CD4-positive, alpha-beta T cell treated with Interleukin-6 at 100 ng/mL for 8 hours (primary cell): ENCODE measurements at regions not wholly inside any gene's neighbourhood (a gene's known extent, or its start where the extent isn't known, plus 50 kb on each side); places are given as distances from the start of the nearest gene placed in this dataset.

Source experiments
- DNase-seq: peaks from one replicate; pipeline ENCODE4 v3.0.0-alpha.2; 2020; ENCODE audit warnings: mixed read lengths, low spot score

GRCh38 chr4:123940604-123941003 is 544.0 kb downstream of the SPRY1 start:
- no peak for DNase-seq

GRCh38 chr4:123941306-123941705 is 544.7 kb downstream of the SPRY1 start:
- no peak for DNase-seq

- DNase-seq = no peak
Measured at GRCh38 chr4:123943976-123944375, 547.4 kb downstream of the SPRY1 start.

DNA sequence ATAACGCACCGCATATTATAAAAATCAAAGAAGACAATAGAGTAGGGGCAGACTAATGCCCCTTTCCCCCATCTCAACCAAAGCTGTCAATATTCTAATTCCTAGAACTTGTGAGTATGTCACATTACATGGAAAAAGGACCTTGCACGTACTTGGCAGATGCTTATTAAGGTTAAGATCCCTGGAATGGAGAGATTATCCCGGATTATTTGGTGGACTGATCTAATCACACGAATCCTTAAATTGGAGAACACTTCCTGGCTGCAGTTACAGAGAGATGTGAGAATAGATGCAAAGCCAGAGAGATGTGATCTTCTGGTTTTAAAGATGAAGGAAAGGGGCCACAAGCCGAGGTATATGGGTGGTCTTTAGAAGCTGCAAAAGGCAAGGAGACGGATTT is 548.7 kb downstream of the SPRY1 start:
- DNase-seq = no peak

DNA sequence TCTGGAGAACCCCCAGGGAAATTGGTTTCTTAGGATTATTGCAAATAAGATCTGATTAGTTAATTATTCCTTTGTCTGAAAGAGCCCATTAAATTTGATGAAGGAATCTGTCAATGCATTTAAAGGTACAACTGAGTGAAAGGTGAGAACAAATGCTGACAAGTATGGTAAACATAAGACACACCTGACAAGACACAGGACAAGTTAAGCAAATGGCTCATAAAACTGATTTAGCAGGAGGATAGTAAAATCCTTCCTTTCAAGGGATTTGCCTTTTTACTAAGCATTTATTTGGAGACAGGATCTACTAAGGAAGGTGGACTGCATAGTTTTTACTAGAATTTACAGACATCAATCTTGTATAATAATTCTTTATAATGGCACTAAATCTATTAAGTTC is 553.9 kb downstream of the SPRY1 start:
- no peak for DNase-seq

- no peak for DNase-seq
Measured at GRCh38 chr4:123952530-123953274, 556.1 kb downstream of the SPRY1 start.

DNA sequence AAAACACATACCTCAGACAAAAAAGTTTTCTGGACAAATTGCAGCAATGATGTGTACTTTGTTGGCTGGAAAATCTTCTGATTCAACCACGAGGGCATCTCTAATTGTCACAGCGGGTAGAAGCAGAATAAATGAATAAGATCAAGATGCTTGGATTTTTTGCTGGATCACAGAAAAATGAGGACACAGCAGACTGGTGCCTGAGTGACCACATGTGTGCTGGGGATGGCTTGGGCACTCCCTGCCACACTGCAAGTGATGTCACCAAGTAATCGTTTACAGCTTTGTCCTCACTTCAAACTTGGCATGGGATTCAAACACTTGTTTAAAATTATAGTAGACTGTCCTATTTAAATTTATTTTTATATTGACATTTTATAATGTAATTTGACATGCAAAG is 557.0 kb downstream of the SPRY1 start:
- DNase-seq = no peak

DNA sequence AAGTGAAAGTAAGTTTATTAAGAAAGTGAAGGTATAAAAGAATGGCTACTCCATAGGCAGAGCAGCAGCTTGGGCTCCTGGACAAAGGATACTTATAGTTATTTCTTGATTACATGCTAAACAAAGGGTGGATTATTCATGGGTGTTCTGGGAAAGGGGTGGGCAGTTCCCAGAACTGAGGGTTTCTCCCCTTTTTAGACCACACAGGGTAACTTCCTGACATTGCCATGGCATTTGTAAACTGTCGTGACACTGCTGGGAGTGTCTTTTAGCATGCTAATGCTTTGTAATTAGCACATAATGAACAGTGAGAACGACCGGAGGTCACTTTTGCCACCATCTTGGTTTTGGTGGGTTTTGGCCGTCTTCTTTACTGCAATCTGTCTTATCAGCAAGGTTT is 557.6 kb downstream of the SPRY1 start:
- DNase-seq = no peak

DNA sequence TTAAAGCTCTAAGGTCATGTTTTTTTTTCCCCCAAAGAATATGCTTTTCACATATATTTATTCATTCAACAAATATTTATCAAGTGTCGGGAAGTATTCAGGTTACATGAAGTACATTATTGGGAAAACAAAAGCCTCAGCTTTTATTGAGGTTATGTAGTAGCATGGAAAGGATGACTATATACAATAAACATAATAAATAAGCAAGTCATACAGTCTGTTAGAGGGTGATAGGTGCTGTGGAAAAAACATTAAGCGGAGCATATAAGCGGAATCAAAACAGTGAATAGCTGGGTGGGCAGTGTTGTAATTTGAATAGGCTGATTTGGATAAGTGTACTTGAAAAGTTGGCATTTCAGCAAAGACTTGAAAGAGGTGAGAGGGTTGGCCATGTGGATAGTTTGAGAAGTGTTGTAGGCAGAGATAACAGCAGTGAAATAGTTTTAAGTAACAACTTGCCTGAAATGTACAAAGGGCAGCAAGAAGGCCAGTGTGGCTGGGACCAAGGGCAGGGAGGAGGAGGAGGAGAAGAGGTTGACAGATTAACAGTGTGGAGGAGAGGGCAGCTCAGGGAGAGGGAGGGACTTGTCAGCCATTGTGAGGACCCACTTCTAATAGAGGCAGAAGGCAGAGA is 558.7 kb downstream of the SPRY1 start:
- DNase-seq = no peak

- no peak for DNase-seq
Measured at GRCh38 chr4:123956204-123956603, 559.6 kb downstream of the SPRY1 start.

GRCh38 chr4:123966990-123967769 is 570.6 kb downstream of the SPRY1 start:
- no peak for DNase-seq

- DNase-seq = no peak
Measured at GRCh38 chr4:123972031-123972430, 575.4 kb downstream of the SPRY1 start.

GRCh38 chr4:123974386-123975149 is 578.0 kb downstream of the SPRY1 start:
- DNase-seq = no peak

DNA sequence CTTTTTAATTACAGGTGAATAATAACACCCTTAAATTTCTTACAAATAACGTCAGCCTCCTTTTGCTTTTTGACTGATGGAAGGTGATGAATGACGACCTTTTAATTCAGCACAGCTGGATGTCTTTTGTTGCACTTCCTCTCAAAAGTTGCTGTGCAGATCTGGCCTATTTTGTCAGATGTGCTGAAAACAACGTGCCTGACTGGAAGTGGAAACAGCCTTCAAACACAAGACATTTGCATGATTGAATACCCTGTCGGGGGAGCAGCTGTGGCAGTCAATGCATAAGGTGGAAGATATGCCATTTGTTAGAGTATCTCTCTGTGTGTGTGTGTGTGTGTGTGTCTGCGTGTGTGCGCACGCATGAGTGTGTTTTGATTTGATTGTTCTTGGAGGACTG is 579.7 kb downstream of the SPRY1 start:
- no peak for DNase-seq

DNA sequence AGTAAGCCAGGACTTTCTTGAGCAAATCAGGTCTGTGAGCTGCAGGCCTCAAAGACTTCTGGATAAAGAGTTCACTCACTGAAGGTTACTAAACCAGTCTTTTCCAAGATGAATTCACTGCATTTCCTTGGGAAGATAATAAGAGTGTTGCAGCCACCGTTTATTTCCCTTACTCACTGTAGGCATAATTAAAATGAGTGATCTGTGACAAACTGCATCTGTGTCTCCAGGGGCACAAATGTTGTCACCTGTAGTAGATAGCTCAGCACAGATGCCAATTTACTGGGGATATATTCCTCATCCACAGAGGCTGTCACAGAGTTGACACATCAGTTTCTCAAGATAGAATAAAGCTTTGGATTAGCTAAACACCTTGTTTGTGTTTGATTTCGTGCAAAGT is 580.2 kb downstream of the SPRY1 start:
- DNase-seq = no peak

DNA sequence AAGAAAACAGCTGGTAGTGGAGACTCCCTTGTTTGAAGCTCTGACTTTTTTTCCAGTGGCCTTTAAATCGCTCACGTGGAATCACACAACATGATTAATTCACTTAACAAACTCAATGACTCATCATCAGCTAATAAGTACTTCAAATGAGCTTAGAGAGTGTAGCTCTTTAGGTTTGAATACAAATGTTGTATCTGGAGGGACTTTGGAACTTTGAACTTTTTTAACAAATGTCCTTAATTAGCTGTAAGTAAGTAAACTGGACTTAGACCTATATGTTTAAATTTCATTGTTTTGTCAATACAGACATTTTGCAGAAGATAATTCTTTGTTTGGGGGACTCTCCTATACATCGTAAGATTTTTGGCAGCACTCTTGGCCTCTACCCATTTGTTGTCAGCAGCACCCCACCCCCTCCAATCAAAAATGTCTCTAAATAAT is 581.1 kb downstream of the SPRY1 start:
- no peak for DNase-seq

DNA sequence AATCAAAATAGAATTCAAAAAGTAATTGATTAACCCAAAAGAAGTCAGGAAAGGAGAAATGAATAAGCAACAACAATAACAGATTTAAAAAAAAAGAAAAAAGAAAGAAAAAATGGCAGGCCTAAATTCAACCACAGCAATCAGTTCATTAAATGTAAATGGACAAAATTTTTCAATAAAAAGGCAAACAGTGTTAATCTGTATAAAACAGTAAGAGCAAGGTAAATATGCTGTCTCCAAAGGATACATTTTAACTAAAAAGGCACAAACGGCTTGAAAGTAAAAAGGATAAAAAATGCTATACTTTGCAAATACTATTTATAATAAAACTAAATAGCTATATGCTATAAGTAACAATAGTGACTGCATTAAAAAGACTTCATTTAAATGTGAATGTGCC is 582.0 kb downstream of the SPRY1 start:
- no peak for DNase-seq

GRCh38 chr4:123980736-123981300 is 584.2 kb downstream of the SPRY1 start:
- no peak for DNase-seq

DNA sequence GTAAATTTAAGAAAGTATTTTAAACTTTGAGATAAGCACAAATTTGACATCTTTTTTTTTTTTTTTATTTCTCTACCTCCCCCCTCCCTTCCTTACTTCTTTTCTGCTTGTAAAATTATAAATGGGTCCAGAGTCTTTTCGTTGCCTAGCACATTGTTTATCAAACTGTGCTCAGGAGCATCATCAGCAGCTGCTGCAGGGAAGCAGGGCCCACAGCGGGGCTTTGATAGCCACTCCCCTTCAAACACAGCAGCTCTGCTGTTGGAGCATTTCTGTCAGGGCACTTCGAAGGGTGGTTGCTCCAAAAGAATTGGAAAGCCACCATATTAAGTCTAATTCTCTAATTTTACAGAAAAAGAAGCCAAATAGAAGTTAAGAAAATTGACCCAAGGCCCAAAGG is 588.3 kb downstream of the SPRY1 start:
- no peak for DNase-seq

GRCh38 chr4:123986268-123986798 is 589.7 kb downstream of the SPRY1 start:
- no peak for DNase-seq

DNA sequence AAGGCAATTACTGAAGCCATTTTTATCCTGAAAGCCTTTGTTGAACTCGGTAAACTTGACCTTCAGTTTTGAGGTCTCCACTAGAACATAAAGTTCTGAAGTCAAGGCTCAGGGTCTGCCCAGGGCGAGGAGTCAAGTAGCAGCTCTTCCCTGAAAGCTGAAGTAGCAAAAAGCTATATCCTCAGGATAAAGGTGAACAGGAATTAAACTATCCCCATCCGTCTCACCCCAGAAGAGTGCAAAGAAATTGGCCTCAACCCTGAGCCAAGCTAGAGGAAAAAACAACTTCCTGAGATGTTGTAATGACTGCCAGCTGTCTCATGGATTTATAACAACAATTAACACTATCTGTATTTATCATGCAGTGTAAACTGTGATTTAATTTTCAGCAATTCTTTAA is 590.8 kb downstream of the SPRY1 start:
- DNase-seq = no peak
